ENCODE measurements at regions not wholly inside any gene's neighbourhood (a gene's known extent, or its start where the extent isn't known, plus 50 kb on each side); places are given as distances from the start of the nearest gene placed in this dataset.

DNA sequence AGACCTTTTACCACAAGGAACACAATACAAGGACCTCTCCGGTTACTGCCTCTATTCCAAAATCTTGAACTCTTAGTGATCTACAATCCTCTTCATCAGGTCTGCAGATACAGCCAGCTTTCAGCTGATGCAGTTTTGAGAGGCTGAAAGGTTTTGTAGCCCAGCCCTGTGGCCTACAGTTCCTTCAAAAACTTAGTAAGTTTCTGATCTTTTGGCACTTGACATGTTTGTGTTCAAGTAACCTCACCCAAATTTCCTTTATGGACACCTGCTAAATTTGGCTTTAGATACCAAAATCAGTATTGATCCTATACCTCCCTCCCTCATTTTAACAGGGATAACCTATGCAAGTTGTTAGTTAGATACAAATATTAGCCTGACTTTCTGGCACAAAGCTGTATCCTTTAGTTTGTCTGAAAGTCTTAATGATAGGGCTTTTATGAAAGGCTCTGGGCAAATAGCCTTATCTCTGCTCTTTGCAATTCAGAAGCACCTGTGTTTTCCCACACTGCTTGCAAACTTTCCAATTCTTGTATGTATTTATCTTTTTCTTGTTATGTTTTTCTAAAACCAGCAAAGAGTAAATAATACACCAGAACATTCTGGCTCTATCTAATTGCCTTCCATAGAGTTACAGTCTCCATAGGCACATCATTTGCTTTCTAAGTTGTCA, 650.5 kb upstream of the KLHL29 start:
- TF ChIP-seq, protein P1, sequence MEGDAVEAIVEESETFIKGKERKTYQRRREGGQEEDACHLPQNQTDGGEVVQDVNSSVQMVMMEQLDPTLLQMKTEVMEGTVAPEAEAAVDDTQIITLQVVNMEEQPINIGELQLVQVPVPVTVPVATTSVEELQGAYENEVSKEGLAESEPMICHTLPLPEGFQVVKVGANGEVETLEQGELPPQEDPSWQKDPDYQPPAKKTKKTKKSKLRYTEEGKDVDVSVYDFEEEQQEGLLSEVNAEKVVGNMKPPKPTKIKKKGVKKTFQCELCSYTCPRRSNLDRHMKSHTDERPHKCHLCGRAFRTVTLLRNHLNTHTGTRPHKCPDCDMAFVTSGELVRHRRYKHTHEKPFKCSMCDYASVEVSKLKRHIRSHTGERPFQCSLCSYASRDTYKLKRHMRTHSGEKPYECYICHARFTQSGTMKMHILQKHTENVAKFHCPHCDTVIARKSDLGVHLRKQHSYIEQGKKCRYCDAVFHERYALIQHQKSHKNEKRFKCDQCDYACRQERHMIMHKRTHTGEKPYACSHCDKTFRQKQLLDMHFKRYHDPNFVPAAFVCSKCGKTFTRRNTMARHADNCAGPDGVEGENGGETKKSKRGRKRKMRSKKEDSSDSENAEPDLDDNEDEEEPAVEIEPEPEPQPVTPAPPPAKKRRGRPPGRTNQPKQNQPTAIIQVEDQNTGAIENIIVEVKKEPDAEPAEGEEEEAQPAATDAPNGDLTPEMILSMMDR (IDR thresholded peaks at IDR 0.05 in 2 of 3, conservative IDR thresholded peaks at IDR 0.05 in 1 of 3; ENCODE audit: borderline replicate concordance in 1 of 3, insufficient read depth in 1 of 3, low read depth in 2 of 3, low read length in 2 of 3), result no peak
- no peak for TF ChIP-seq ELF1 (IDR thresholded peaks at IDR 0.05; ENCODE audit: borderline replicate concordance, low read depth)
